Transverse colon (tissue), 4 donors: ENCODE measurements at regions not wholly inside any gene's neighbourhood (a gene's known extent, or its start where the extent isn't known, plus 50 kb on each side); places are given as distances from the start of the nearest gene placed in this dataset.

Experiments used
- POLR2A ChIP-seq: fragments of 450-650 bp; IDR thresholded peaks from one replicate; pipeline ENCODE4 v1.6.1; 2016; ENCODE audit warnings: antibody characterized with exemption, mild to moderate bottlenecking, moderate library complexity
- POLR2AphosphoS5 ChIP-seq, 3 donors: sonication (generic); formaldehyde crosslinking; IDR thresholded peaks; one replicate each; pipeline ENCODE4 v1.6.1; 2016; ENCODE audit warnings: antibody characterized with exemption in 3 of 3
- TF ChIP-seq, protein P1 (sequence below), 5 experiments: fragments of 200-600 bp in 3 of 5; fragments of 450-650 bp in 2 of 5; sonication (generic) in 3 of 5; IDR thresholded peaks; 1 replicate in 2 of 5; 2 replicates in 3 of 5; pipeline ENCODE4 v1.5.1; 2016 to 2017; ENCODE audit warnings: antibody characterized with exemption in 5 of 5, inconsistent platforms in 3 of 5, mild to moderate bottlenecking in 2 of 5, moderate library complexity in 1 of 5

DNA sequence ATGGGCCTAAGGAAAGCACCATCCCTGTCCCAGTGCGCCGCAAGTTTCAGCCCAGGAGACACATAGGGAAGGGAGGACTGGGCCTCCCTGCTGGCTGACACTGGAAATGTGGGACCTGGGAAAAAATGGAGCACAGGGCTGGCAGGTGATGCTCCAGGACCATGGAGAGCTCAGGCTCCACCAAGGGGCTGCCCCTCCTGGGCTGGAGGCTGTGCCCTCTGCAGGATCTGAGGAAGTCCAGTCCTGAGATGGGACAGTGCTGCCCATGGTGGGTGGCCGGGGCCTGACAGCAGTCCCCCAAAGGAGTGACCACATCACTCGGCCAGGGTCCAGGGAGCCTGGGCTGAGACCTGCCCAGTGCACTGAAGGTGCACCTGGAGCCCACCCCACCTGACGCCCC lies 108.6 kb upstream of the TEKT4 start:
- TF ChIP-seq, protein P1, sequence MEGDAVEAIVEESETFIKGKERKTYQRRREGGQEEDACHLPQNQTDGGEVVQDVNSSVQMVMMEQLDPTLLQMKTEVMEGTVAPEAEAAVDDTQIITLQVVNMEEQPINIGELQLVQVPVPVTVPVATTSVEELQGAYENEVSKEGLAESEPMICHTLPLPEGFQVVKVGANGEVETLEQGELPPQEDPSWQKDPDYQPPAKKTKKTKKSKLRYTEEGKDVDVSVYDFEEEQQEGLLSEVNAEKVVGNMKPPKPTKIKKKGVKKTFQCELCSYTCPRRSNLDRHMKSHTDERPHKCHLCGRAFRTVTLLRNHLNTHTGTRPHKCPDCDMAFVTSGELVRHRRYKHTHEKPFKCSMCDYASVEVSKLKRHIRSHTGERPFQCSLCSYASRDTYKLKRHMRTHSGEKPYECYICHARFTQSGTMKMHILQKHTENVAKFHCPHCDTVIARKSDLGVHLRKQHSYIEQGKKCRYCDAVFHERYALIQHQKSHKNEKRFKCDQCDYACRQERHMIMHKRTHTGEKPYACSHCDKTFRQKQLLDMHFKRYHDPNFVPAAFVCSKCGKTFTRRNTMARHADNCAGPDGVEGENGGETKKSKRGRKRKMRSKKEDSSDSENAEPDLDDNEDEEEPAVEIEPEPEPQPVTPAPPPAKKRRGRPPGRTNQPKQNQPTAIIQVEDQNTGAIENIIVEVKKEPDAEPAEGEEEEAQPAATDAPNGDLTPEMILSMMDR (IDR thresholded peaks at IDR 0.05) = no peak
- TF ChIP-seq POLR2AphosphoS5 (IDR thresholded peaks at IDR 0.05) (no peak), POLR2A (no peak)
